NCI-H82 (cell line): ENCODE measurements at regions not wholly inside any gene's neighbourhood (a gene's known extent, or its start where the extent isn't known, plus 50 kb on each side); places are given as distances from the start of the nearest gene placed in this dataset.

ENCODE experiments used
- DNase-seq: peaks from one replicate; lab custom pipeline; 2025; lab: John Stamatoyannopoulos, UW

DNA sequence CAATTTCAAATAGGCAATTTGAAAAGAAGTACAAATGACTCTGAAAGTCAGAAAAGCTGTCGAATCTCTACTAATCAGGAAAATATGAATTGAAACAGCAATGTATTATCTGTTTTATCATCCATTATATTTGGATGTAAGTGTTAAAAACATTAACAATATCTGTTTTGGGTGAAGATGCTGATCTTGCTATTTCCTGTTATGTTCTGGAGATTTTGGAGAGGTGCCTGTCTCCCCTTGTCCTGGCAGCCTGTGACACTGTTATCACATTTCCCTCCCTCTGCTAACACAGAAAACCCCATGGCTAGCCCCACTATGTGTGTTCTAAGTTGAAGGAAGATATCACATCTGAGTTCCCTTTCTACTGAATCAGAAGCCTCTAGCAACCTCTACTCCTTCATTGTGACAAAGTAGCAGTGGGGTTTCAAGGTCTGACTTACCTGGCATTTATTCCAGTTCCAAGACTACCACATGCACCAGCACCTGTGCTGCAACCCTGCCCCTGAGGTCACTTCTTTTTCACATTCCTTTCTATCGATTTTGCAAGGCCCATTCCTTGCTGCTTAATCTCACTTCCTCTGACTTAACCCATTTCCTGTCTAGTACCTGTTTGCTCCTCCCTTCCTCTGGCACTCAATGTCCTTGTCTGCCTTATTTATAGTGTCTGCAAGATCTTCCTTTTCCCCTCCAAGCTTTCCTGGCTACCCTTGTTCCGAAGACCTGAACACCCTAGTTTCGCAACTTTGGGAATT is 95.5 kb upstream of the COL8A1 start:
- DNase-seq = no peak

DNA sequence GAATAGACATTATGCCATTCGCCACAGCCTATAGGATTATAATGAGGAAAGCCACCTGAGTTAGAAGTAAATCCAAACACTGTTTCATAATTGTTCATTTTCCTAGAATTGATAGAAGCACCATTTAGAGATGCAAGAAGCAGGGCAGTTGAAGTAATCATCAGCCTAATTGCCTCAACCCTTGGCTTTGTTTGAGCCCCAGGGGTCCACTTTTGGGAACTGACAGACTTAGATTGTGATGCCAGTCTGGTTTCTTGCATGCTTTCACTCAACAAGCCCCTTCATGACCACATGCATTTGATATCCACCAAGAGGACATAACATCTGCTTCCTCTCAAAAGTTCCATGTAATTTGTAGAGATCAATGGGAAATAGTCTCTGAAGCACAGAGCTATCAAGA is 97.2 kb upstream of the COL8A1 start:
- no peak for DNase-seq

DNA sequence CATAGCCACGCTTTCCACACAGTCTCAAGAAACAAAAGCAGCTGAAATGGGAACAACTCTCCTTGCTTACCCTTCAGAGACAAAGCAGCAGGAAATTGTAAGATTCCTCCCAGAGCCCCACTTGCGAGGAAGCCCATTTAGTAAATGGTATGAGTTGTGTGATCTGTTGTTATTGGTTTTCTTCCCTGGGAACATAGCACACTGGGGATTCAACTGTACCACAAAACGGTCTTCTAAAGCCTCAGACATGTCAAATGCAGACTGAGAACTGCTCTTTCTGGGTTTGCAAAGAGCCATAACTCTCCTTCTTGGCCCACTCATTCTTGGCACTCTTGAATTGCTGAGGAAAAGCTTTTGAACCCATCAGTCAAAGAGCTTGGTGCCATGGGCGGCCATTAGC is 101.0 kb upstream of the COL8A1 start:
- no peak for DNase-seq

DNA sequence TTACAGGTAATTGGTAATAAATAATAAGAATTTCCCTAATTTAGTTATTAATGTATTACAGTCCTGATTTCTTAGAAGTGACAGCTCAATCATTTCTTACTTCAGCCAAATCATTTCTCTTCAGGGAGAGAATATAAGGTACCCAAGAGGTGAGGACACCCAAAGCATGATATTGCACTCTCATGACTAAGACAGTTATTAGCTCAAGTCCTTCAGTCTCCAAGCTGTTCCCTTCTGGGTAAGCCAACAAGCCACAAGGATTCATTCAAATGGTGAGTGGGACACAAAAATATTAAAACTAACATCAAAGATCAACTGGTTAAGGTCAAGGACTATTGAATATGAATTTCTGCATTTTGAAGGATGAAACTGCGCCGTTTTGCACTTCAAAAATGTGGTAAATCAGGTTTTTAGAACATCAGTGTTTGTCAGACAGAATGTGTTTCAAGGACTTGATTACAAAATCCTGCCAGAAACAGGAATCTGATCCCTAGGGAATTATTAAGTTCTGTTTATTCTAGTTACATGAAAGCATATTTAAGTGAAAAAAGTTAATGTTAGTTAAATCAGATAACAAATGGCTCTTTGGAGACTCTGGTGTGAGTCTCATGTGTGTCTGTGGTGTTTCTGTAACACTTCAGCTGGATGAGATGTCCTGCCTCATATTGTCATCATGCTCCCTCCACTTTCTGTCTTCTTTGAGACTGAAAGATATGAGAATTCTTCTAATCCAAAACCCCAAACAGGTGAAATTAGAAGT is 101.7 kb upstream of the COL8A1 start:
- no peak for DNase-seq

DNA sequence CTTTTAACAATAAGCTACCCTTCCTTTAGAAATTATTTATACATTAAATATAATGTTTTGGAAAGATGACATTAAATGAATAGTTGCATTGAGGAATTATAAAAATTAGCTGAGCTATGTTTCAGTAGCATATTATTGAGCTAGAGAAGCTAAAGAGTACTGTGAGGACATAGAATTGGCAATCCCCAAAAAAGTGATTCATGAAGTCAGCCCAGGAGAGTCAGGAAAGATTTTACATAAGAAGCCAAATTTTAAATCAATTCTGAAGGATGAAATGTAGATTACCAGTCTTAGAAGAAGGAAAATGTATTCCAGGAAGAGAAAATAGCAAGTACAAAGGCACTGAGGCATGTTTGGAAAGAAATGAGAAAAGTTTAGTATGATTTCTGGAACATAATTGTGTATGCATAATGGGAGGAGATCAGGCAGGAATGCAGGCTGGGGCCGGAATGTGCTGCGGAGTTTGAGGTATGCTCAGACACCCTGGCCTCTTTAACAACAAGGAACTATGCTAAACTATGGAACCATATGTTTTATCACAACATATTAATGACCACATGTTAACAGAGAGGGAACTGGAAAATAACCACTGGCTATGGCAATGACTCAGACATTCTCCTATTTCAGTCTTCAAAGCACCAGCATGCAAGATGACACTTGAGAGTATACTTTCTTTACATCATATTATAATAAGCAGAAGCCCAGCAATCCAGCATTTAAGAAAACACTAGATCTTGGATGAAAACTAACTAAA is 103.3 kb upstream of the COL8A1 start:
- no peak for DNase-seq

DNA sequence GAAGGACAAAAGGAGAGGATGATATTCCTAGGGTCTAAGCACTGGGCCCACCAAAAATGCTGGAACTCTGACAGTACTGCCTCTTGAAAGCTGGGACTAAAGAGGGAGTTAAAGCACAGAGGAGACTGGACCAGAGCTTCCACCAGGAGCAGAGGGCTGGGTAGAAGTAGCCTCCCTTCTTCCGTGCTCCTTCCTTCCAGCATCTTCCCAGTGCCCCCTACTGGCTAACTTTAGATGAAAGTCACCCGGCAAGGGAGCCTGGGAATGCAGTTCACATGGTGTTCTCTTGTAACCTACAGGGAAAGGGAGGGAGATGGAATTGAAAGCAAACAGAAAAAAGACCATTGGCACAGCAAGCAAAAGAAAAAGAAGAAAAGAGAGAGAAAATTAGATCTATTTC is 106.1 kb upstream of the COL8A1 start:
- peak; percentile 88 for DNase-seq

DNA sequence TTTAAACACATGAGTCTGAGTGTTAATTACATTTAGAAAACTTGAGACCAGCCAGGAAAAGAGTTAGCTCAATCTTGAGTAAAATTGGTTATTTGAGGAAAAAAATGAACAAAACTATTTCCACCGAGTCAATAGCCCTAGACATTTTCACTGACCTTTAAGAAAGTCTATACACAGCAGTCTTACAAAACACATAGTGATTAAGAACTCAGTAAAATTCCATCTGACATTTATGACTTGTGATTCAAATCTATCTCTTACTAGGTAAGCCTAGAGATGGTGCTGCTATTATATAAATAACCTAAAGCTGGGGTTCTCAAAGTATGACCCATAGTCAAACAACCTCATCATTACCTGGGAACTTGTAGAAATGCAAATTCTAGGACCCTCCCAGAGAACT is 109.1 kb upstream of the COL8A1 start:
- DNase-seq = no peak

GRCh38 chr3:99526921-99527320 is 111.5 kb upstream of the COL8A1 start:
- no peak for DNase-seq

DNA sequence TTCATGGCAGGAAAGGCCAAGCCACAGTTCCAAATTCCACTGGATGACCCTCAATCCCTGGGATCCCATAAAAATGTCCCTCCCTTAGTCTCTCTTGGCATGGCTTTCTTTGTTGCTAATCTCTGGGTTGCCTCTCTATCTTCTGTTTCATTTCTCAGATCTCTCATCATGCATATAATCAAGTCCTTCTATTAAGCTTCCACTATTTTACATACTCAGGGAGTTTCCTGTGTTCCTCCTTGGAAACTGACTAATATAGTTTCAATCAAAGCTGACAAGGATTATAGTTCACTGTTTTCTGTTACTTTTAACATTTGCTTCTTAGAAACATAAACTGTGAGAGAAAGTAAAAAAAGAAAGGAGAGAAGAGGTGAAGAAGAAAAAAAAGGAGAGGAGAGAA is 113.8 kb upstream of the COL8A1 start:
- DNase-seq = no peak

DNA sequence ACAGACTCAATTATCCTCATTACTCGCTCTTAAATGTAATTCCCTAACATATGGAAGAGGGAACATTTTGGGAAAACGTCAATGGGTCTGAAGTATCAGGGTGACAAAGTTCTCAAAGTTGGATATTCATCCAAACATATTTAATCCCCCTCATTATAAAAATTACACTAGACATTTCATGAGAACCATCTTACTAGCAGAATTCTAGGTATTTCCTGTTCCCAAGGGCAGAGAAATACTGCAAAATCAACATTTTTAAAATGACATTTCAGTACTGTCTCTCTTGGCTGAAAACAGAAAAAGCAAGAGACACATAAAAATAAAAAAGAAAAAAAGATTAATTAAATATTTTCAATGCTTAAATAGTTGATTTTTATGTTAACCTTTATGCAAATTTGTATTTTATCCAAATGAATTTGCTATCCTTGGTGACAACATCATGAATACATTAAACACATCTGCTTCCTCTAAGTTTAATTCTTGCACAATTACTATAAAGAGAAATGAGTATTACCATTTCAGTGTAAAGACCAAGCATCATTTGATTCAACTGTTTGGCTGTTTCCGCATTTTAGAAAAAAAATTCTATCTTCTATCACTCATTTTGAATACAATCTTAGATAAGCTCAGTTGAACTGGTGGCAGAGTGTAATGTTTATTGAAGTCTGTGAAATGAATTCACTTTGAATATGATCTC is 114.8 kb upstream of the COL8A1 start:
- no peak for DNase-seq

DNA sequence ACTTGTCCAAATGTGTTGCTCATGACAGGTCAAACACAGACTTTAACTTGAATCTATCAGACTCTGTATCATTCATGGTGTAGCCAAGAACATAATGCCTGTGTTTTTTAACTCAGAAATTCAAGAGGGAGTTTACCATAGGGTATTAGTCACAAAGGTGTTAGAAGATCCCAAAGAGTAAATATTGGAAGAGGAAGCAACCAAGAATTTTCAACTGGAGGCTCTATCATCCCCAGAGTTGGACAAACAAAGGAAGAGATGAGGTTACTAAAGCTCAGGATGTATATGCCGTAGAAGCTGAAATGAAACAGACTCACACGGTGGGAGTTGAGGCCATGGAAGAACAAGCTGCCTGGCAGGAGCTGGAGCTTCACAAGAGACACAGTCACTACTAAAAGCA is 116.2 kb upstream of the COL8A1 start:
- DNase-seq = no peak

DNA sequence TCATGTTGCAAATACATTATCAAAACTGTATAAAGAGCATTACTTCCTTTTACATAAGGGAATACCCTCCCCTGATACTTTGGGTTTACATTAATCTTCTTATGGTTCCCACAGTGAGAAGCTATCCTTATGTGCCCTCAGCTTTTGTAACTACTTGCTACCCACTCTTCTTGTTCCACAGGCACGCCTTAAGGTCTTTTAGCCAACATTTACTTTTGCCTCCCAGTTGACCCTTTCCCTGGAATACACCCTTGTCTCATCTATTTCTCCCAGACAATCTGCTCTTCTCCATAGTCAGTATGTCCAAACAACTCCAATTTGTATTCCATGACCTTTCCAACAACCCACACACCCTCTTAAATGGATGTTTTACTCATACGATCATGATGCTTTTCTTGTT is 116.8 kb upstream of the COL8A1 start:
- peak; percentile 69 for DNase-seq

DNA sequence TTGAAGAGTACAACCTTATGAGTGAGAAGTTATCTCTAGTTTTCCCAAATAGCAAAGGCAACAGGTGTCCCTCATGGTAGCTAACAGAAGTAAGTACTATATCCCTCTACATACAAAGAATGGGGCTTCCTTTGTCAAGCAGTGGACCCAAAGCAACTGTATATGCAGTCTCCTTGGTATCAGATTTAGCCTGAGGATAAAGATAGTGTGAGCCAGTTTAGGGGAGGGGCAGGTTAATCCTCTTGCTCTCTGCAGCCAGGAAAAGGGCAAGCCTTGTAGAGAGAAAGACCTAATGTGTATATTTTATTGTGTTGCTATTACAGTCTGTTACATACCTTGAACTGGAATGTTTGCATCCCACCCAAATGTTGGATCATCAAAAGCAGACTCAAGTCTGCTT is 117.9 kb upstream of the COL8A1 start:
- peak; percentile 87 for DNase-seq

GRCh38 chr3:99516936-99517335 is 121.5 kb upstream of the COL8A1 start:
- DNase-seq = no peak

DNA sequence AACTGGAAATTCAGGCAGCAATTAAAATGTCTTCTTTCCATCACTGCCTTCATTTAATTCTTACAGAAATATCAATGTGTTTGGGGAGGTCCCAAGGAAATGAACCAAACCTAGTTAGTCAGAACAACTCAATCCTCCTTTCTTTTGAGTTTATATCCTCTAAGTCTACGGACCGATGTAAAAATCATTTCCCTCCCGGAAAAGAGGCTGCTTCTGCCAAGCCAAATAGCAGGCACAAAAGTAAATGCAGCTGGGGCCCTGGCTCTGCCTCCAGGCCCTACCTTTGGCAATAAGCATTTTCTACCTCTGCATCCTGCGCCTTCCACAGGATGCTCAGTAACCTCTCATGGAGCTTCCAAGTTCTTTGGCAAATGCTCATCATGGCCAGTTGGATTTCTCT is 122.5 kb upstream of the COL8A1 start:
- no peak for DNase-seq

GRCh38 chr3:99509224-99509623 is 129.2 kb upstream of the COL8A1 start:
- DNase-seq = no peak

DNA sequence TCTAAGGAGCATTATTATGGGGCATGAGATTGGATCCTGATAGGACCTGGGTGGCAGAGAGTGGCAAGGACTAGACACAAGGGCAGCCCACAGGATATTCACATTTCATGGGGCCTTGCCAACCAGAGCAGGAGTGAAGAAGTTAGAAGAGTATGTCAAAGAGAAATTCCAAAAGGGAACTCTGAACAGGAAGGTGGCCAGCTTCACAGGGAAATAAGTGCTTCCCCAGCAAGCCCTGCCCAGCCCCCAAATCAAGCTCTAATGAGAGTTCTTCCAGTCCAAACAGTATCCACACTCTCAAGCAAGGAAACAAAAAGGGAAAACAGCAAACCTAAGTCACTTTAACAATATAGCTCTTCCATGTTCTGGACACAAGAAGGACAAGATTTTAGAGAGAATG is 130.2 kb upstream of the COL8A1 start:
- no peak for DNase-seq

GRCh38 chr3:99505646-99506269 is 132.6 kb upstream of the COL8A1 start:
- DNase-seq = no peak

DNA sequence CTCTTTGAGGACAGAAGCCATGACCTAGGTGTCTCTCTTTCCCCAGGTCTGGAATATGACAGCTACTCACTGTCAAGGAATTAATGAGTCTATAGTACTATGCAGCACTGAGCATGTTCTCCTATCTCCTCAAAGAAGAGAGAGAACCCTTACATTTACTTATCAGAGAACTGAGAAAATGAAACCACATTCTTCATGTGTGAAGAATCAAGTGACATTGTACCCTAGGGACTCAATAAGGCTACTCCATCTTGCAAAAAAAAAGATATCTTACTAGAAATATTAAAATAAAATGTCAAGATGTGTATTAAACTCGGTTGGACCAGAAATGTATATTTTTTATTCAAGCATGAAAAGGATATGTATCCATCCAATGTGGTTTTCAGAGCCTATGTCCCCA is 133.2 kb upstream of the COL8A1 start:
- no peak for DNase-seq

GRCh38 chr3:99504258-99504657 is 134.1 kb upstream of the COL8A1 start:
- DNase-seq = no peak

DNA sequence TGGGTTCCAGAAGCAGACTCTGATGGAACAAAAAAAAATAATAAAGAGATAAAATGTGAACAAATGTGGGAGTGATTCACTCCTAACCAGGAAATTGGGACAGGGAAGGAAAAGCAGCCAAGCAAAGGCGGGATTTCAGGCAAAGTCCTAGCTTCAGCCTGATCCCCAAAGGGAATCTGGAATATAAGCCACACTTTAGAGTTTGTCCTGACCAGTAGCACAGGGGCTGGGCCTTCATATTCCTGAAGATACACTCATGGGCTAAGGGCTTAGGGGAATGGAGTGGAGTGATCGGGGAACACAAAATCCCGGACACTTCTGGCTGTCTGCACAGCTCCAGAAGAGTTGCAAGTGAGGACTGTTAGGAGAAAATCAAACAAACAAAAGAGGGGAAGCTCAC is 135.0 kb upstream of the COL8A1 start:
- DNase-seq = no peak

DNA sequence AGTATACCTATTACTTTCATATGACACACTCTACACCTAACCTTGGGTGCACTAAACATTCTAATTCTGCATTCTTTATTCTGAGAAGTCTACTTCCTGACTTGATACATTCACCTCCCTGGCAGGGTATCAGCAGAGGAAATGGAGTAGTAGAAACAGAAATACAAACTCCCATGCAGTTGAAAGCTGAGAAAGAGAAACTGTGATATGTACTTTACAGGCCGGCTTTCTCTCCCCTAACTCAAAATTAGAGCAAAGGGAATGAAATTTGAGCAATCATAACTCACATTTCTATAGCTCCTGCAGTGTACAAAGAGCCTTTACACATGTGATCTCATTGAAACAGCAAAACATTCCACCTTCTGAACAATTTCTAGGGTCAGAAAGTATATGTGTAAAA is 135.5 kb upstream of the COL8A1 start:
- DNase-seq = no peak
